ENCODE measurements at regions not wholly inside any gene's neighbourhood (a gene's known extent, or its start where the extent isn't known, plus 50 kb on each side); places are given as distances from the start of the nearest gene placed in this dataset.

DNA sequence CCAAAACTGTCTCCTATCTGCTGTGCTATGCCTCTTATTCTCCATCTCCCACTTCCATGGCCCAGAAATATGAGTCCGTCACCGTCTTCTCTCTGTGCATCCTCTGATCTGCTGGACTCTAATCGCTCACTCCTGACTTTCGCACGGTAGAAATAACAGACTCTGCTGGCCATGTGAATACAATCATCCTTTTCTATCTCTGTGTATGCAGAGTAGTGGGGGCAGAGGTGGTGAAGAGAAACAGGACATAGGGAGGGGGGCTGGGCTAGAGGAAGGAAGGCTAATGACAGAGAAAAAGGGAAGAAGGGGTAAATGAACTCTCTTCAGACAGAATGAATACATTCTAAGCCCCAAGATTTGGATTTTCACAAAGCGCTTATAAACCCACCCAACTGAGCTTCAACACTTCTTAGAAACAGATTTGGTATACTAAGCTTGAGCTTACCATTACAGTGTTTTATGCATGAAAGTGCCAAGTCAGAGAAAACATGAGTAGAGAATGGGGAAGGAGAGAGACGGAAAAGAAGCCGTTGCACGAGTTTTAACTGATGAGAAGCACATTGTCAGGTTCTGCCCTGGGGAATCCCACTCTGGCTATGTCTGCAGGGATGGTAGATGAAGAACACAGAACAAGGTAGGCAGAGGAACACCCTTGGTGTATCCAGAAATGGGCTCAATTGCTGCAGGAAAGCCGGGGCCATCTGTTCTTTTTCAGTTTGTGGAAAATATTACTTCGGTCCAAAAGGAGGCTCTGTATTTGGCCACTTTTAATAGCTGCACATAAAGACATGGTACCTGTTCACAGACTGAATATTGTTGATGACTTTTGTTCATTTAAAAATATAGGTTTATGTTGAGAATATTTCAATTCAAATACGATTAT lies 324.7 kb downstream of the ETS1 start:
- no peak for DNase-seq (ENCODE audit: low read depth in 2 of 2)

DNA sequence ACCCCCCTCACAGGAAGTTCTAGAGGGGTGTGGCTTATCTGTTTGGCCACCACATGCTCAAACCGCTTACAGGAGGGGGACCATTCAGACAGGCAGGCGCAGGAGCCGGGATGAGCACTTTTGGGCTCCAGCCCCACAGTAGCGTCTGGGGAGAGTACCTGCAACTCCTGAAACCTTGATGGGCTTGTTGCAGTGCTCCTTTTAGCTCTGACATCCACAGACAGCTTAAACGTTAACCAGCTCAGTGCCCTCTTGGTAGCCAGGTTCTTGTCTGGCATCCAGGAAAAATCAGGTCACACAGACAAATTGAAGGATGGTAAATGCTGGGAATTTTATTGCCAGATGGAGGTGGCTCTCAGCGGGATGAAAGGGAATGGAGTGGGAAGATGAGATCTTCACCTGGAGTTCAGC lies 326.3 kb downstream of the ETS1 start:
- DNase-seq (ENCODE audit: low read depth in 2 of 2), result no peak

GRCh38 chr11:128260398-128260797 lies 327.0 kb downstream of the ETS1 start:
- DNase-seq (ENCODE audit: low read depth in 2 of 2), result no peak

DNA sequence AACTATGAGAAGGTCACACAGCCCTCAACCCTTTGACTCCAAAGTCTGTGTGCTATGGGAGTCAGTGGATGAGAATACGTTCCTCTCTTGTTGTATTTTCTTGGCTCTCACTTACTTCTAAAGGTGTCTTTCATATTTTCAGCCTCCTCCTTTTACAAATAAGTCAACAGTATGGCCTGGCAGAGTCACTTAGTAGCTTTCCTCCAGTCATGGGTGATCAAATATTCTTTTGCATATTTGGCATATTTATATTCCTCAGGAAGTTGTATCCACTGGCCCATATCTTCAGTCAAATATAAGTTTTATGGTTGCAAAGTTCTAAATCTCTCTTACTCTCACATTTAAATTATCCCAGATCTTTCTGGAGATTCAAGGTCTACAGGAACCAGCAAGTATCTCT lies 327.5 kb downstream of the ETS1 start:
- DNase-seq (ENCODE audit: low read depth in 2 of 2), result no peak

DNA sequence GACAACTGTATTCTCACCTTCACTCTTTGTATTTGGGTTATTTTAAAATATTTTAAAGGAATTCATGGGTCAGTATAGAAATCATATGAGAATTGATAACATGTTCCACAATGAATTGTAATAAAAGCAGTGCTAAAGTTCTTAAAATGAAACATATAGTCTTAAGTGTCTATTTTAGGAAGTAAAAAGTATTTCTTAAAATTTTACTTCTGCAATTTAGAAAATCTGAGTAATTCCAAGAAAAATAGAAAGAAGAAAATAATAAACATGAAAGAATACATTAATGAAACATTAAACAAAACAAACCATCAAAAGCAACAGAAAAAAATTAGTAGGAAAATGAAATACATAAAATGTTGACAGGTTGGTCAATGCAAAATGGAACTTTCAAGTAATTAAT lies 332.4 kb downstream of the ETS1 start:
- DNase-seq (ENCODE audit: low read depth in 2 of 2), result no peak

- no peak for DNase-seq (ENCODE audit: low read depth in 2 of 2)
Measured at GRCh38 chr11:128251140-128251539, 336.2 kb downstream of the ETS1 start.

GRCh38 chr11:128250482-128250881 lies 336.9 kb downstream of the ETS1 start:
- no peak for DNase-seq (ENCODE audit: low read depth in 2 of 2)

GRCh38 chr11:128246810-128247594 lies 340.4 kb downstream of the ETS1 start:
- DNase-seq (ENCODE audit: low read depth in 2 of 2), result no peak

DNA sequence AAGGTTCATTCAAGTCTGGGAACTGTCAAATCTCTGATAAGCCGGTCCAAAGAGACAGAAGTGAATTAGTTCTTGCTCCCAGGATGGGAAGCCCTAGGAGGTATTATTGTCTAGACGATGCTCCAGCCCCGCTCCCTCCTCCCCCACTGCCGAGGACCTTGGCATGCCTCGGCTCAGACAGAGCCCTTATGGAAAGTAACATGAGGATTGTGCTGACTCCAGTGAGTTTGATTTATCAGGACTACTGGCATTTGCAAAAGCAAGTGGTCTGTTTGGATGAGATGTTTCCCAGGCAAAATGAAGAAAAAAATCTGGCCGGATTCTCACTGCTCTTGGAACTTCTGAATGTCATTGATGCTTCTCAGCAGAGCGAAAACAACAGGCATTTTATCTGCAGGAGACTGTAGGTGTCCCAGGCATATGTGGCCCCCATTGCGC lies 341.0 kb downstream of the ETS1 start:
- no peak for DNase-seq (ENCODE audit: low read depth in 2 of 2)

DNA sequence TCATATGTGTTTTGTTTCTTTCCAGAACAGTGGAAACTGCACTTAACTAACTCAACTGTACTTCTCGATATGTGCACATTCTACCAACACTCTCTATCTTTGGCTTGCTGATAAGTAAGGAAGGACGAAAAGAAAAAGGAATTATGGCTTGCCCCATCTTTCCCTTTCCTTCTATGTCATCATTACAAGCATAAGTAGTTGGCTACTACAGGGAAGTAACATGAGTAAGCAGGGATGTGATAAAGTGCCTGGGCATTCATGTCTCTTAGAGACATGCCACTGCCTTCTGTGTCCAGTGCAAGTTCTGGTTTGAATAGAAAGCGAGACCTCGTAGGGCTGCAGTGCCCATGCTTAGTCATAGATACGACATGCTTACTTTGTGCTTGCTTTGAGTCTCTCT lies 342.5 kb downstream of the ETS1 start:
- DNase-seq (ENCODE audit: low read depth in 2 of 2), result no peak

DNA sequence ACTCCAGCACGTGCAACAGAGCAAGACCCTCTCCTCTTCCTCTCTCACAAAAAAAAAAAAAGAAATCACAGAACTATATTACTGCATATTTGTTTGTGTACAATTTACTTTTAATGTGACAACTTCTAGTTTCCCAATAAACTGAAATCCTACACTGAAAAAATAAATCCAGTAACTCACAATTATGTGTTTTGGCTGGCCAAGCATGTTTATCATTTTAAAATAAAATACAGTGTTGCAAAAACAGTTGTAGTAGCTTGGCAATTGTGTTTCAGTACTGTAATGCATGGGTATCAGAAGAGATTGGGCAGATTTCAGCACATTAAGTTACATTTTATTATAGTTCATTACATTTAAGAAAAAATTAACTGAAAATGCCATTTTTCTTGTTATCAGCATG lies 344.9 kb downstream of the ETS1 start:
- DNase-seq (ENCODE audit: low read depth in 2 of 2), result no peak

GRCh38 chr11:128240546-128240945 lies 346.8 kb downstream of the ETS1 start:
- DNase-seq (ENCODE audit: low read depth in 2 of 2), result no peak

DNA sequence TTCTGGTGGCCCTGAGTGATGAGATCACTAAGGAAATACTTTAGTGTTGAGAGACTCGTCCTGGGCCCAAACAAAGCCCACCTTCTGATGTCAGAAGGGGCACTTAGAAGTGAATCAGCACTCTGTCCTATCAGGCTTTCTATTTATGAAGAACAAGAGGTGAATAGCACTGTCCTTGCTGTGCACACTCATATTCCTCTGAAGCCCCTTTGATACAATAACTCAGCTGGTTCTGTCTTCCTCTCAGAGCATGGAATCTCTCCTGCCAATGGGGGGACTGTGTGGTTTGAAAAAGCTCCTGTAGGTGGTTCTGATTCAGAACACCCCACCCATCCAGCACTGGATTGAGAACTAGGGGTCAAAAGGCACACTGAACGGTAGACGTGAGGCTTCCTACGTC lies 348.1 kb downstream of the ETS1 start:
- DNase-seq (ENCODE audit: low read depth in 2 of 2), result no peak

DNA sequence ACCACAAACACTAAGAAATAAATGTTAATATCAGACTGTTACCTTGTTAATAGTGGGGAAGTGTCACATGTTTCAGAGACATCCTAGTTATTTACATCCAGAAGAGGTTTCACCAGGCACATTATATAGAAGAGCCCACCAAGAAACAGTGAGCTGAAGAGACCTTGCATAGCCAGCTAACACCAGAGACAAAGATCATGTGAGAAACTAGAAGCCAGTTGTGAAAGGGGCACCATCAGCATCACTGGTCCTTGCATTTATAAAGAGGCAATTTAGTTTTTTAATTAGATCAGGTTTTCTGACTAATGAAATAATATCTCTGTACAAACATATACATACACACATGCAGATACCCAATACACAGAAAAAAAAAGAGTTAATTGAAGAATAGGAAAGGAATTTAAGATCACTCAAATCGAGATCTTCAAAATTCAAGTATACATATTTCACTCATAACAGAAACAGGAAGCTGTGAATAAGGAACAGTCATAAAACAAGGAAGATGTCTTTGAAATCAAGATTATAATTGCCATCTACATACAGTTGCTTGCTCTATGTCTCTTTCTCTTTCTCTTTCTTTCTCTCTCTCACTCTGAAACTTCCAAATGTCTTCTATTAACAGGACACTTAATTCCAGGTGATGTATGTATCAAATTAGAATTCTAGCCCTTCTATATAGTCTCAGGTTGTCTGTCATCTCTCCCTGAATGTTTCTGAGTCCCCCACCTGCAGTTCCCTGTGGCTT lies 348.7 kb downstream of the ETS1 start:
- no peak for DNase-seq (ENCODE audit: low read depth in 2 of 2)

- DNase-seq (ENCODE audit: low read depth in 2 of 2), result no peak
Measured at GRCh38 chr11:128236506-128237498, 350.6 kb downstream of the ETS1 start.

DNA sequence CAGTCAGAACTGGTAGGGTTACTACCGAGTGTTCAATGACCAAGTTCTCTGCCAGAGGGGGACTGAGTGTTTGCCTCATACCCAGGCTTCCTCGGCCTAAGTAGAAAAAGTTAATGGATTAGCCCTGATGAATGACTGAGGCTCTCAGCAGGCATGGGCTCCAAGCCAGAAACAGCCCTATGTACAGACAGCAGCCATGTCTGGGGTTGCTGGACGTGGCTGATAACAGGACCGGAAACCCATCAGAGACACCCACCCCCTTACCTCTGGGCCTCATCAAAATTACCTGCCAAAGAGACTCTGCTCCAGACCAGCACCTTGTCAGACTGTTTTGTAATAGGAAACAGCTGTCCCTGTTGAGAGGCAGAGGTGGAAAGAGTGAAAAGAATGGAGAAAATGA lies 351.4 kb downstream of the ETS1 start:
- DNase-seq (ENCODE audit: low read depth in 2 of 2), result no peak

- DNase-seq (ENCODE audit: low read depth in 2 of 2), result no peak
Measured at GRCh38 chr11:128235426-128235825, 351.9 kb downstream of the ETS1 start.

GRCh38 chr11:128234143-128234542 lies 353.2 kb downstream of the ETS1 start:
- DNase-seq (ENCODE audit: low read depth in 2 of 2), result no peak

- DNase-seq (ENCODE audit: low read depth in 2 of 2), result no peak
Measured at GRCh38 chr11:128232588-128232987, 354.8 kb downstream of the ETS1 start.

- DNase-seq (ENCODE audit: low read depth in 2 of 2), result no peak
Measured at GRCh38 chr11:128231845-128232410, 355.4 kb downstream of the ETS1 start.

DNA sequence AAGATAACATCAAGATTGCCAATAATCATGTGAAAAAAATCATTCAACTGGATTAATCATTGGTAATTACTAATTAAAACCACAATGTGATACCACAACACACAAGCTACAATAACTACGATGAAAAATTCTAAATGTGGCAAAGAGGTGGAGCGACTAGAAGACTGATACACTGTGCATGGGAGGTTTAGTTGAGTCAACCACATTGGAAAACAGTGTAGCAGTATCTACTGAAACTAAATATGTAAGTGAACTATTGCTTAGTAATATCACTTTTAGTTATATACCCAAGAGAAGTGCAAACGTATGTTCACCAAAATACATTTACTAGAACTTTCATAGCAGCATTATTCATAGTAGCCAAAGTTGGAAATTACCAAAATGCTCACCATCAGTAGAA lies 359.9 kb downstream of the ETS1 start:
- no peak for DNase-seq (ENCODE audit: low read depth in 2 of 2)
